GM19452 (cell line): ENCODE measurements at regions not wholly inside any gene's neighbourhood (a gene's known extent, or its start where the extent isn't known, plus 50 kb on each side); places are given as distances from the start of the nearest gene placed in this dataset.

Experiments
- ATAC-seq: cut with Tn5 transposase; IDR thresholded peaks from one replicate; pipeline ENCODE4 v1.9.1; 2021; ENCODE audit not compliant: unreplicated experiment

DNA sequence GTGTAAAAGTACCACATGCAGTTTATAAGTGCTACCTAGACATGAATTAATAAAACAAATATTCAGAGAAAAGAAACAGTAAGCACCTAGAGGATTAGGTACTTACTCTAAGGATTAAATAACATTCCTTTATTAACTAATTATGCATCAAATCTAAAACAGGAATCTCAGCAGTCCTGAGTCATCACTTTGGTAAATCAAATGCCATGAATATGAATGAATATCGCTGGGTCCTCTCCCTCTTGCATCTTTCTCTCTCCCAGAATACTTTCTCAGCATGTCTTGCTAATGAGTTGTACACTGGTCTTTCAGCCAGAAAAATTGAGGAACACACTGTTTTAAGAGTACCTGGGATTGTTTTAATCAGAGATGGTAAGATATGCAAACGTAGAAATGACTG, 225.5 kb upstream of the NFE2L3 start:
- ATAC-seq, result no peak

DNA sequence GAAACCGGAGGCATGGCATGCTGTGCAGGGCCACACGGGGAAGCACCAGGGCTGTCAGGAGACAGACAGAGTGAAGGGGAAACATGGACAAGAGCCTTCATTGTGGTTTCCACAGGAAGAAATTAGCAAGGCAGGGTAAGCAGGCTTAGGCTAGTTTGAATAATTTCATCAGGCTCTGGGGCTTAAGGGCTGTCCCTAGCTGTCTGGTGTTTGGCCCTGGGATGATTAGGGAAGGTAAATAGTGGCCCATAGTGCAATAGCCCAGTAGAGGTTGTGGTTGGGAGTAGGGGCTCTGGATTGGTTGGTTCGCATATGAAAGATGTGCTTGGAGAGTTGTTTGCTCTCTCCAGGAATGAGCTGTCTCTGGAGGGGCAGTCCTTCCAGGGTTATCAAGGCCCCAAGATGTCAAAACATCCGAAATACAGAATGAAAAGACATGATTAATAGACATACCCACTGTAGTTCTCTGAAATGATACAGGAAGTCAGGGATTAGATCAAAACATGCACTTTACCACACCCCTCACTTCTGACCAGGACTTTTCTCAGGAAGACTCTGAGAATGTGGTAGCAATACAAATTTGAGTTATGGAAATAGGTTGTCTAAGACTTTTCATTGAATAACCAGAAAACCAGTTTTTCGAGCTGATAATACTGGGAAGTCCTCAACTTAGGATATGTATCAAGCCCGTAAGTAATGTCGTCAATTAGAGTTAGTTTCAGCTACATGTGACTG, 224.9 kb upstream of the NFE2L3 start:
- no peak for ATAC-seq

DNA sequence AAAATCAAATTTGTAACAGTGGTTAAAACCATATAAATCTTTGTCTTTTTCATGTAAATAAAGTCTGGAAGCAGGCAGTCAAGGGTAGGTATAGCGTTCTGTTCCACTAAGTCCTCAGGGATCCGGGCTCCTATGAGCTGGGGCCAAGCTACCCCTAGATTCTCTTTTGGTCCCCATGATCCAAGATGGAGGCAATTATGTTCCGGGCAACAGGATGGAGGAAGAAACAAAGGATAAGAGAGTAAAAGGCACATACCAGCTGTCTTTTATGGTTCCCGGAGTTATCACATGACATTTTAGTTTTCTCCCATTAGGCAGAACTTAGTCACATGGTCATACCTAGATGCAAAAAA, 224.4 kb upstream of the NFE2L3 start:
- ATAC-seq, result no peak

DNA sequence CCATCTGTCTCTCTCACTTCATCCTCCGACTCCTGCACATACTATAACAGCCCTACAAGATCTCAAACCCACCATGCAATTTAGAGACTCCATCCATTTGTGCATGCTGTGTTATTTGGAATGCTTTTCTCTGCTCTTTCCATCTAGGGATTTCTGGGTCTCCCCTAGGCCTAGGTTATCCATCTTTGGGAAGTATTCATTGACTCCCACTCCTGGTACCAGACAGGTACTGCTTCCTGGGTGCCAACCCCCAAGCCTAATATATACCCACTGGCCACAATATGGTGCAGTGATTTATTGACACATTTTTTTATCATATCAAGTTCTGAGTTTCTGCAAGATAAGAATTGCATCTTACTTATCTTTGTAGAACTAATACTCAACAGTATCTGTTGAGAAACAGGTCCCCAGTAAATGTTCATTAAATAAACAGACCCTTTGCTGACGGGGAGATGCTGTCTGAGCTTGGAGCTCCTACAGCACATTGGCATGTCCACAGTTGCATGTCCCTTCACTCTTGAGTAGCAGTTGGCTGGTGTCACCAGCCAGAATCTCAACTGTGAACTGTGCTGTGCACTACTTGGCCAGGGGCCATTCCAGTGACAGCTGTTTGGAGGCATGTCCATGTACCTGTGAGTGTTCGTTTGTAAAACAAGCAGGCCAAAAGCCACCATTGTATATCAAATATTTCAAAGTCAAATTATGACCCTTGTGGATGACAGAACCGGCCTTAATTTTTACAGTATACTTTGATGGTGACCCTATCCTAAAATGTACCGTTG, 223.3 kb upstream of the NFE2L3 start:
- ATAC-seq, result no peak

DNA sequence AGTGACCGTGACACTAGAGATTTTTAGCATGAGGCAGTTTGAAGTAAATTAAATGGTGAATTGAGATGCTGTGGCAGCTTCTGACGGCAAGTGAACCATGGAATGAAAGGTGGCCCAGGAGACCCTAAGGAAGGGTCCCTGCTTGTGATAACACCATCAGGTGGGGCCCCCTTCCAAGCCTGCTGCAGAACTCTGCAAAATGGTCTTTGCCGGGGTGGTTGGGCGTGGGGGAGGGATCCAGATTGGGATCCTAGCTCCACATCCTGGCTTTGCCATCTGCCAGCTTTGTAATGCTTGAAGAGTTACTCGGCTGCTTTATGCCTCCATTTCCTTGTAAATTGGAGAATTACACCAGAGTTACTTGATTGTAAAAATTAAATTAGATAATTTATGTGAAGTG, 222.6 kb upstream of the NFE2L3 start:
- no peak for ATAC-seq

DNA sequence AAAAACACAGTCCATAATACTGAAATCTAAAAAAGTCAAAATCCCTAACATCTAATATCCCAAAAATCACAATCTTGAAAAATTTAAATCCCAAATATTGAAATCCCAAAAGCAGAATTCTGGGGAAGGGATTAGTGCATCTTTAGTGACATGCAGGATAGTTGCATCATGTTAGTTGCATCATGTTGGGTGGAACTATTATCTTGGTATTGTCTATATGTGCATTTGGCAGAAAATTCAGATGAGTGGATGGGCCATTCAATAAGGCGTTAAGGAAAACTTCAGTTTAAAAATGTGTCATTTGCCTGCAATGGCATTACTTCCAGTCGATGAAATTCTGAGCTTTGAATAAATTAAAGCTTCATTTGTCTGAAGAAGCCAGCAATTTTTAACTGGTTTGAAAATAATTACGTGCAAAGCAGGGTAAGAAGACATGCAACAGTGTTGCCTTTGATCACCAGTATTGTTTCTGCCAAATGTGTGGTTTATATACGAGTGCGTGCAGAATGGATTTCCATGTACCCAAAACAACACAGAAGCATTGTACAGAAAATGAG, 221.4 kb upstream of the NFE2L3 start:
- no peak for ATAC-seq

DNA sequence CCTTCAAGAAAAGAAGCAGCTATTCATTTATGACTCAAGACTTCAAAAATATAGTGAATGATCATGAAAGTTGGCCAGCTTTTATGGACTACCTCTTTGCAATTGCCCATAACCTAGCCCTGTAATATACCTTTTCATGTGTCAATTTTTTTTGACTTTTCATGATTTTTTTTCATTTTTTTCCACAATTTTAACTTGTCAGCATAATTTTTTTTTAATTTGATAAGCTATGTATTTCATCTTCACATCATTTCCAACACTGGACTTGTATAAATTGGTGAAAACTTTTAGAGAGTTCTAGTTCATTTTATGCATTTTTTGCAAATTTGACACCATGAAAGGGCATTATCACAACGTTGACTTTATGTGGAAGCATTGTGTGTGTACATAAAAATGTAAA, 220.8 kb upstream of the NFE2L3 start:
- no peak for ATAC-seq

DNA sequence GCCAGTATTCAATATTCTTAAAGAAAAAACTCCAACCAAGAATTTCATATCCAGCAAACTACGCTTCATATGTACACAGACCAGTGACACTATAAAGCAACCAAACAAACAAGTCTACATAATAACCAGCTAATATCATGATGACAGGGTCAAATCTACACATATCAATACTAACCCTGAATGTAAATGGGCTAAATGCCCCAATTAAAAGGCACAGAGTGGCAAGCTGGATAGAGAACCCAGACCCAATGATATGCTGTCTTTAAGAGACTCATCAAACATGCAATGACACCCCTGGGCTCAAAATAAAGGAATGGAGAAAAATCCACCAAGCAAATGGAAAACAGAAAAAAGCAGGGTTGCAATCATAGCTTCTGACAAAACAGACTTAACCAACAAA, 218.1 kb upstream of the NFE2L3 start:
- no peak for ATAC-seq

DNA sequence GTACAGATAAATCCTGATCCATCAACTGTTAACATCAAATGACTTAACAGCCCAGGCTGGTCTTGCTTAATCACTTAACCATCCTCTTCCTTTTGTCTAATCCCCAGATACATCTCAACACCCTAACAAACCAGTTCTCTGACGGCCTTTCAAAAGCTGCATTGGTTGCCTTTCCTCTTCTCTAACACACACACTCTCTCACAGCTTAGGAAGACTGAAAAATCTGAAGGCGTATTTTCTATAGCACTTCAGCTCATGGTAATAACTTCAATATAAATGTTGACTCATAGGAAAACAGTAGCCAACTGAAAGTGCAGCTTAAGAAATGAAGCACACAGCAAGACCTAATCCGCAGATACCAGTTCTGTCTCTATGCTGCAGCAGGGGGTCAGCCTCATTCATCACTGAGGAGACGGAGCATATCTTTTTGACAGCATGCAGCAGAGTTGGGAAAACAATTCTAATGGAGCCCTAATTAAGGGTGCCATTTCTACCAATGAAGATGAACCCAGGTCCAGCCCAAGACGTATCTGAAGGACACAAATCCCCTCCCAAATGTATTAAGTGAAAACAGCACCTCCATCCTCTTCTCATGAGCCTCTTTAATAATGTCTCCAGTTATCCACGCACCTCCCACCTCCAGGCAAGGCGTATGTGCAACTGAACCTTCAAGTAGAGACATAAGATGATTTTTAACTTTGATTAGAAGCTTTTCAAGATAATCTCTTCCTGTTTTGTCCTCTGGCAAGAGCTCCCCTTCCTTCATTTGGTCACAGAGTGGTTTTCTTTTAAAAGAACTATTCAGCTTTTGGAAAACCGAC, 211.7 kb upstream of the NFE2L3 start:
- peak; percentile 33 for ATAC-seq

DNA sequence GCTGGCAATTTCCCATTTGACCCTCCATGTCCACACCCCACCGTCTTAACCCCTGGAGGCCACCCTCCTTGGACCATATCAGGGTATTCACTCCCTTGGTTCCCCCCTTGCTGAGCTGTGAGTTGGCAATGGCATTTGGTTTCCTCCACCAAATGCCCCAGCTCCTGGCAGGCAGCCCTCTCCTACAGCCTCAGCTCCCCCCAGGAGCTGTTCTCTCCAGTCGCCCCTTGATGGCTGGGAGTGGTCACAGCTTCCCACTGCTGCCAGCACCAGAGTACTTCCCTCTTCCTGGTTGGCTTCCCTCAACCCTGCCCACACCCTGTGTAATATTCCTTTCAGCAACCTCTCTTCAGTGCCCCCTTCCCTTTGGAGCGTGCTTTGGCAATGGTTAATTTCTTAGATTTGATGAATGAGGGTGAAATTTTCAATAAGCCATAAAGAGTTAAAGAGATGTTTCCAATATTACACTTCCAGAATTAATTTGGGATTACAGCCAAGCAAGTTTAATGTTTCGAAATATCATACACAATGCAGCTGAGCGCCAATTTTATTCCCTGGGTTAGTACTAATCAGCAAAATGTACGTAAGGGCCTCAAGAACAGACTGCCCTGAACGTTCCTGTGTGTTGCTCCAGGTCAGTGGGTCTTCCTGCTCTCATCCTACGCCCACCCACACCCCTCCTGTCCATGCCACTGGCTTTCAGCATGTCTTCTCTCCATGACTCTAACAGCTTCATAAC, 207.1 kb upstream of the NFE2L3 start:
- ATAC-seq, result no peak

DNA sequence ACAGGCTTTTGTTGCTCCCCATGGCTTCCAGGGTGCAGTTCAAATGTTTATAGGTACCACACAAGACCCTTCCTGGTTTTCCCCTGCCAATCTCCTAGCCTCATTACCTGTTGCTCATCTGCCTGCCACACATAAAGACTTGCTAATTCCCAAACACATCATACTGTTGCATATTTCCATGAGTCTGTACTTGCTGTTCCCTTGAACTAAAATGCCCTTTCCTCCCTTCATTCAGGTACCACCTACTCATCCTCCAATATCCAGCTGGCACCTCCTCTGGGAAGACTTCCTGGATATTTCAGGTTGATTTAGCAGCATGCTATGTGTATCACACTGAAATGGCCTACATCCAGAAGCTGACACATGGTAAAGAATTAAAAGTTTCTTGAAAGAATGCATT, 206.4 kb upstream of the NFE2L3 start:
- ATAC-seq, result no peak

DNA sequence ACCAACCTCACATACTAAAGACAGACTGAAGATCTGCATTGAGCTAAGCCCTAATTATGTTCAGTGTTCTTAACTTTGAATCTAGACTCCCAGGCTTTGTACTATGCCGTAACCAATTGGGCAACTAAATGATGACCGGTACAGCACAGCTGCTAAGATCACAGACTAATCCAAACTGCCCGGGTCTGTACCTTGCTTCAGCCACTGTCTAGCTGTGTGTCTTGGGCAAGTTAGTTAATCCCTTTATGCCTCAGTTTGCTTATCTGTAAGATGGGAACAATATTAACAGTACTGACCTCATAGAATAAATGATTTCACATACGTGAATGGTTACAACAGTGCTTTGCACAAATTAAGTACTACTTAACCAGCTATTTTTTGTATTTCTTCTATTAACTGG, 205.8 kb upstream of the NFE2L3 start:
- ATAC-seq, result no peak

DNA sequence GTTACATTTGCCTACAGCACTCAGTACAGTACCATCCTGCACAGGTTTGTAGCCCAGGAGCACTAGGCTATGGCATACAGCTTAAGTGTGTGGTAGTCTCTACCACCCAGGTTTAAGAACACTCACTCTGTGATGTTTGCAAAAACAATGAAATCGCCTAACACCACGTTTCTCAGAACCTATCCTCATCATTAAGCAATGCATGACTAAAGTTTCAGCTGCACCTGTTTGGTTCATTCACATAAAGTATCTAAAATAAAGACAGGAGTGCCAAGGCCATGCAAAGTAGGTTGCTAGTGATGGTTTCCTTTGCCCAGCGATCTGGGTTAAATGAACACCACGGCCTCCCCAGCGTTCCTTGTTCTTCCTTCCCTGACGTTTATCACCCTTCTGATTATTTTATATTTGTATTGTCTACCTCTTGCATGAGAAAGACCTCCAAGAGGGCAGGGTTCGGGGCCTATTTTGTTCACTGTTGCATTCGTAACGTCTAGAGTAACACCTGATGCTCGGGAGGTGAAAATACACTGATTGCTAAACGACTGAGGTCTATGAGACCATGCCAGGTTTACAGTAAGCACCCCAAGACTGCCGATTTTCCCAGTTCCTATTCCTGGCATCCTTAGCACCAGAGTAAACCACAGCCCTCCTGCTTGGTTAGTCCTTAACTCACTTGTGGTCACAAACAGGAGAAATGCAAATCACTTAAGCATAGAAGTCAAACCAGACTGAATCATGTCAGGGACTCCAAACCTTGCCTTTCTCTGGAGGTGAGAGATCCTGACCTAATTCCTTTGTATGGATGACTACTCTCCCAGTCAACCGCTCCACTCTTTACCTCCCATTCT, 204.1 kb upstream of the NFE2L3 start:
- no peak for ATAC-seq

DNA sequence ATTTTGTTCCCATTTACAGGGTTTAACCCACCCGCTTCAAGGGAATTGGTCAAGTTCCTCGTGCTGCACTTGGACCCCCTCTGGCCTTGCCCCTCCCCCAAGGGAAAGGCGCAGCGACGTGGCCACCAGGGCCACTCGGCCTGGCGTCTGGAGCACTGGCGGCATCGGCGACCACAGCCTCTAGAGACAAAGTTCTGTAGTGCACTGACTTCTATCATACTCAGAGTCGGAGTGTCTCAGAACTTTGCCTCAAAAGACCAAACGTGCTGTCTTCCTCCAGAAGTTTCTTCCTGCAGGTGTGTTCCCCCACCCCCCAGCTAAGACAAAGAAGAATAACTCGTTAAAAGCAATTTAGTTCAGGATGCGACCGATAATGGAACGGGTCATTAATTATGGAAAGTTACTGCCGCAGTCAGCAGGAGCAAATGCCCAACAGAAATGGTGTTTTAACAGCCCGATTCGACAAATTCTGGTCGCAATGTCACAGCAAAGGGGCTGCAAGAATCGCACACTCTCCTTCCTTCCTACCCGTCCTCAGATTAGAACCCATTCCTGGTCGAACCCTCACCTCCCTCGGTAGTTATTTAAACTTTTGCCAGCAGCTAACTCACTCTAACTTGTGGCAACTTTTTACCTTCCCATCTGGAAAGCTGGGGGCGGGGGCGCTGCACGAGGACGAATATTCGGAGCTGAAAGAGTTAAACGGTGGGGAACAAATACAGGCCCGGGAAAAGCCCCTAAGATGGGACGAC, 202.1 kb upstream of the NFE2L3 start:
- ATAC-seq, result no peak

DNA sequence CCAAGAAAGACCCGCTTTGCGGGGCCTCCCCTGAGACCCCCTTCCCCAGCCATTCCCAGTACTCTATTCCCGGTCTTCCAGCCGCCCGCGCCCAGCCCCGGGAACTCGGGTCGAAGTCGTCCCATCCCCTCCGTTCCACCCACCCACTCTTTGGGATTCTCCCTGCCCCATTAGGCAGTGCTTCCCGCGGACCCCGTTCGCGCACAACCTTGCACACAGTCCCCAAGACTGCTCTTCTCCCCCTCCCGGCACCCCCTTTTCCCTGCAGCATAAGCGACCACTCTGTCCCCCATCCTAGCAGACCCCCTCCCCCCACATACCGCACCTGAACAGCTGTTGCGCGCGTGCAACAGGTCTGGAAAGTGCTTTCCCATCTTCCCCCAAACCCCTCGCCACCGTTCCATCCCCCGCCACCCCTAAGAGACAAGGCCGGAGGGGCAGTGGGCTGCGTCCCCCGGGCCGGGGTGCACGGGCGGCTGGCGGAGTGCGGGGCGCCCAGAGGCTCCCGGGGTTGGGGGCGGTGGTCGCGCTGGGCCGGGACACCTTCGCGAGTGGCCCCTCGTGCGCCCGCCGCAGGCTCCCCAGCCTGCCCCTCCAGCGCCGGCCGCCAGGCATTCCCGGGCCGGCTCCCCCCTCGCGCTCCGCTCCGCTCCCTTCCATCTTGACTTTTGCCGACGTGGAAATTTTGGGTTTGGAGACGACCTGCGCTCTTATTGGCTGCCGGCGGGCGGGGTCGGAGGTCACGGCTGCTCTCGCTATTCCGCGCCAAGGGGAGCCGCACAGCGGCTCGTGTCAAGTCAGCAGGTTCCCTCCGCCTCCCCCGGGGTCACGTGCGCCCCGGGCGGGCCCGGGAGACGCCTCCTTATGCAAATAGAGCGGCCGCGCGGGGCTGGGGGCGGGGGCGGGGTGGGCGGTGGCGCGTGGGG, 201.2 kb upstream of the NFE2L3 start:
- peak; percentile 75 for ATAC-seq

DNA sequence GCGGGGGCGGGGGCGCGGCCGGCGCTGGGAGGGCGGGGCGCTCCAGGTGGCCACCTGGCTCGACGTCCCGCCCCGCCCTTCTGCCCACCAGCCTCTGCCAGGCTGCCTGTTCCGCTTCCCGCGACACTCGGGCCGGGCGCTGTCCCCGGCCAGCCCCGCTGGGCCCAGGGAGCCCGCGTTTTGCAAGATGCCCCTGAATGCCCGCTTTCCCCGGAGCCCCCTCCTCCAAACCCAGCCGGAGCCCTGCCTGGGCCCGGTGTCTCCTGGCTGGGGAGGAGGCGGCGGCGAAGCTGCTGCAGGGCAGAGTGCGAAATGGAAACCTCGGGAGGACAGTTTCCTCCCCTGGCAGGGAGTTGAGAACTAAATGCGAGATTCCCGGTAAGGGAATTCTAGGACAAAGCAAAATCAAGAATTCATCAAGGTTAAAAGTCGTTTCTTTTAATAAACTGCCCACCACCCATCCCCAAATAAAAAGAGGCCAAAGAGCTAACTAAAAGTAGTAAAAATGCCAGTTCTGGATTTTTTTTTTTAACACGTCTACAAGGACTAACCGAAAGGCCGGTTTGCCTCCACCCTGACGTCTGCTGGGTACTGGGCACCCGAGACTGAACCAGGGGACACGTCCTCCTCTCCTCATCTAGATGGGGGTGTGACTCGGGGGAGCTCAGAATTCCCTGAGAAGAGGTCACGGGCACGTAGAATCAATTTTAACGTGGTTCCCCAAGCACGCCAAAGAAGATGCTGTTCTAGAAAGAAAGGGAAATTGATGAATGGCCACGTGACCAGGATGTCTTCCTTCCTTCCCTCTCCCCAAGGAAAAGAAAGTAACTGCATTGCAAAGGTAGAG, 200.4 kb upstream of the NFE2L3 start:
- ATAC-seq, result peak; percentile 38
